ENCODE measurements at regions not wholly inside any gene's neighbourhood (a gene's known extent, or its start where the extent isn't known, plus 50 kb on each side); places are given as distances from the start of the nearest gene placed in this dataset.

GRCh38 chr5:20656262-20656661 lies 668.3 kb upstream of the CDH18 start:
- Histone ChIP-seq H3K9me3 (ENCODE audit: control insufficient read depth, insufficient read depth, low read depth, low read length) (no peaks in the 10 kb centered on the region), H3K27me3 (ENCODE audit: control insufficient read depth, insufficient read depth, low read length) (no peaks in the 10 kb centered on the region), H3K36me3 (ENCODE audit: control insufficient read depth, insufficient read depth, low read length) (no peaks in the 10 kb centered on the region), H3K9ac (ENCODE audit: low read length) (no peak overlapping the region), H3K4me3 (ENCODE audit: low read depth, low read length) (no peak overlapping the region), H3K4me1 (ENCODE audit: control insufficient read depth, insufficient read depth, low read length) (no peaks in the 10 kb centered on the region), H3K27ac (ENCODE audit: low read depth, low read length) (no peak overlapping the region)

DNA sequence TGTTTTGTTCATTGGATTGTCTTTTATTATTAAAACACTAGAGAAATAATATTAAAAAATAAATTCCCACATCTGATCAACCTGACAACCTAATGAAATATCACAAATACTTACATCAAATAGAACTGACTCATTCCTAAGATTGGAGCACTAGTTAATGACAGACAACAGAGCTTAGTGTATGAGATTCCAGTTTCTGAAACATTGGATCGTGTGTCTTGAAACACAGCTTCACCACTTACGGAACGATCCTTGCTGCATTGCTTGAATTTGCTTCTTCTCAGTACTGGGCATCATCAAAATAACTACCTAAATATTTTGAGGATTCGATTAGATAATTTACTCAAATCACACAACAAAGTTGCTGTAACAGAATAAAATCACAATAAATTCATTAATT lies 667.2 kb upstream of the CDH18 start:
- H3K4me3 ChIP-seq (ENCODE audit: low read depth, low read length), result no peak overlapping the region
- no peak overlapping the region for H3K27ac ChIP-seq (ENCODE audit: low read depth, low read length)
- H3K36me3 ChIP-seq (ENCODE audit: control insufficient read depth, insufficient read depth, low read length), result no peaks in the 10 kb centered on the region
- H3K9me3 ChIP-seq (ENCODE audit: control insufficient read depth, insufficient read depth, low read depth, low read length), result no peaks in the 10 kb centered on the region
- no peaks in the 10 kb centered on the region for H3K4me1 ChIP-seq (ENCODE audit: control insufficient read depth, insufficient read depth, low read length)
- H3K9ac ChIP-seq (ENCODE audit: low read length), result no peak overlapping the region
- no peaks in the 10 kb centered on the region for H3K27me3 ChIP-seq (ENCODE audit: control insufficient read depth, insufficient read depth, low read length)

- H3K4me1 ChIP-seq (ENCODE audit: control insufficient read depth, insufficient read depth, low read length), result no peaks in the 10 kb centered on the region
- H3K9ac ChIP-seq (ENCODE audit: low read length), result no peak overlapping the region
- H3K4me3 ChIP-seq (ENCODE audit: low read depth, low read length), result no peak overlapping the region
- no peaks in the 10 kb centered on the region for H3K27me3 ChIP-seq (ENCODE audit: control insufficient read depth, insufficient read depth, low read length)
- no peak overlapping the region for H3K27ac ChIP-seq (ENCODE audit: low read depth, low read length)
- H3K9me3 ChIP-seq (ENCODE audit: control insufficient read depth, insufficient read depth, low read depth, low read length), result no peaks in the 10 kb centered on the region
- H3K36me3 ChIP-seq (ENCODE audit: control insufficient read depth, insufficient read depth, low read length), result no peaks in the 10 kb centered on the region
Observed at GRCh38 chr5:20654746-20655145, 666.7 kb upstream of the CDH18 start.

GRCh38 chr5:20654033-20654432 lies 666.0 kb upstream of the CDH18 start:
- Histone ChIP-seq H3K4me3 (ENCODE audit: low read depth, low read length) (no peak overlapping the region), H3K36me3 (ENCODE audit: control insufficient read depth, insufficient read depth, low read length) (no peaks in the 10 kb centered on the region), H3K4me1 (ENCODE audit: control insufficient read depth, insufficient read depth, low read length) (no peaks in the 10 kb centered on the region), H3K27me3 (ENCODE audit: control insufficient read depth, insufficient read depth, low read length) (no peaks in the 10 kb centered on the region), H3K9me3 (ENCODE audit: control insufficient read depth, insufficient read depth, low read depth, low read length) (no peaks in the 10 kb centered on the region), H3K27ac (ENCODE audit: low read depth, low read length) (no peak overlapping the region), H3K9ac (ENCODE audit: low read length) (no peak overlapping the region)

GRCh38 chr5:20649966-20650365 lies 662.0 kb upstream of the CDH18 start:
- Histone ChIP-seq H3K27ac (ENCODE audit: low read depth, low read length) (no peak overlapping the region), H3K4me3 (ENCODE audit: low read depth, low read length) (no peak overlapping the region), H3K4me1 (ENCODE audit: control insufficient read depth, insufficient read depth, low read length) (peaks cover 13% of the 10 kb centered on the region), H3K9ac (ENCODE audit: low read length) (no peak overlapping the region), H3K9me3 (ENCODE audit: control insufficient read depth, insufficient read depth, low read depth, low read length) (no peaks in the 10 kb centered on the region), H3K27me3 (ENCODE audit: control insufficient read depth, insufficient read depth, low read length) (no peaks in the 10 kb centered on the region), H3K36me3 (ENCODE audit: control insufficient read depth, insufficient read depth, low read length) (no peaks in the 10 kb centered on the region)

DNA sequence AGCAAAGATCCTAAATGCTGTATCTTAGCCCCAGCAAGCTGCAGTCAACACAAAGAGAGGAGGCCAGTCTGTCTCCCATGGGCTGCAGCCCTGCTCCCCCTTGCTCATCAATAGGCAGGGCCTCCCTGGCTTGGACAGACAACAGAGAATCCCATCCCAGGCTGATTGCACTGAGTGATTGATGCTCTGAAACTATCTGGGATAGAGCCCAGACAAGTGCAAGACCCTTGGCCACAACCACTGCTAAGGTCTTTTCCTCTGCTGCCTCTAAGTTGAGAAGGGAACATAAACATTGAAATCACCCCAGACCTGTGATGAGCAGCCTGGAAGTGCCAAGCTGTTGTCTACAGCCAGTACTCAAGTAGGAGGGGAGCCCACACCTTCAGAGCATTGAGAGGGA lies 661.0 kb upstream of the CDH18 start:
- Histone ChIP-seq H3K9ac (ENCODE audit: low read length) (no peak overlapping the region), H3K9me3 (ENCODE audit: control insufficient read depth, insufficient read depth, low read depth, low read length) (no peaks in the 10 kb centered on the region), H3K4me3 (ENCODE audit: low read depth, low read length) (no peak overlapping the region), H3K27me3 (ENCODE audit: control insufficient read depth, insufficient read depth, low read length) (no peaks in the 10 kb centered on the region), H3K4me1 (ENCODE audit: control insufficient read depth, insufficient read depth, low read length) (peaks cover 13% of the 10 kb centered on the region), H3K36me3 (ENCODE audit: control insufficient read depth, insufficient read depth, low read length) (no peaks in the 10 kb centered on the region), H3K27ac (ENCODE audit: low read depth, low read length) (no peak overlapping the region)

DNA sequence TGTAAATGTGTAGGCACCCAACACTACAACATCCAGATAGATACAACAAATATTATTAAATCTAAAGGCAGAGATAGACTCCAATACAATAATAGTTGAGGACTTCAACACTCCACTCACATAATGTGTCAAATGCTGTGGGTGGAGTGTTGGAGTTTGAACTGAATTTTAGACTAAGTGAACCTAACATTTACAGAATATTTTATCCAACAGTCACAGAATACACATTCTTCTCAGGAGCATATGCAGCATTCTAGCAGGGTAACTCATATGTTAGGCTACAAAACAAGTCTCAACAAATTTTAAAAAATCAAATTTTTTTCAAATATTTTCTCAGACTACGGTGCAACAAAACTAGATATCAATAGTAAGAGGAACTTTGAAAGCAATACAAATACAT lies 648.7 kb upstream of the CDH18 start:
- Histone ChIP-seq H3K27ac (ENCODE audit: low read depth, low read length) (no peak overlapping the region), H3K9ac (ENCODE audit: low read length) (no peak overlapping the region), H3K36me3 (ENCODE audit: control insufficient read depth, insufficient read depth, low read length) (no peaks in the 10 kb centered on the region), H3K9me3 (ENCODE audit: control insufficient read depth, insufficient read depth, low read depth, low read length) (no peaks in the 10 kb centered on the region), H3K4me1 (ENCODE audit: control insufficient read depth, insufficient read depth, low read length) (no peaks in the 10 kb centered on the region), H3K4me3 (ENCODE audit: low read depth, low read length) (no peak overlapping the region), H3K27me3 (ENCODE audit: control insufficient read depth, insufficient read depth, low read length) (no peaks in the 10 kb centered on the region)

DNA sequence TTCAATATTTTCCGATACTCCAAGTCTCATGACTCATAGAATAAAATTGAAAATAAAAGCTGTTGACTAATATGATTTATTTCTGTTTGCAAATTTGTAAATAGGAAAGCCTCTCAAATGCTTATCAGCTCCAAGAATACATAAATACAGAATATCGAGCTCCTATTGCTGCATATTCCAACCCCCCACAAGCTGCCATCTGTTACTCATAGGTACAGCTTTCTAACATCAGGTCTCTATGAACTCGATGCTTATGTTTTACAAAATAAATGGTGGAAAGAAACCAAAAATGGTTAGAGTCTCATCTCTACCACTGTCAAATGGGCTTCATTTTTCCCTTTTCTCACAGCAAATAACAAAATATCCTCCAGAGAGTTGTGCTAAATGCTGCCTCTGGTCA lies 631.6 kb upstream of the CDH18 start:
- H3K4me1 ChIP-seq (ENCODE audit: control insufficient read depth, insufficient read depth, low read length), result peaks cover 6% of the 10 kb centered on the region; the same call in 1 of the 2 replicates
- no peaks in the 10 kb centered on the region for H3K36me3 ChIP-seq (ENCODE audit: control insufficient read depth, insufficient read depth, low read length)
- no peaks in the 10 kb centered on the region for H3K9me3 ChIP-seq (ENCODE audit: control insufficient read depth, insufficient read depth, low read depth, low read length)
- no peaks in the 10 kb centered on the region for H3K27me3 ChIP-seq (ENCODE audit: control insufficient read depth, insufficient read depth, low read length)
- no peak overlapping the region for H3K27ac ChIP-seq (ENCODE audit: low read depth, low read length)
- no peak overlapping the region for H3K4me3 ChIP-seq (ENCODE audit: low read depth, low read length)
- H3K9ac ChIP-seq (ENCODE audit: low read length), result no peak overlapping the region

DNA sequence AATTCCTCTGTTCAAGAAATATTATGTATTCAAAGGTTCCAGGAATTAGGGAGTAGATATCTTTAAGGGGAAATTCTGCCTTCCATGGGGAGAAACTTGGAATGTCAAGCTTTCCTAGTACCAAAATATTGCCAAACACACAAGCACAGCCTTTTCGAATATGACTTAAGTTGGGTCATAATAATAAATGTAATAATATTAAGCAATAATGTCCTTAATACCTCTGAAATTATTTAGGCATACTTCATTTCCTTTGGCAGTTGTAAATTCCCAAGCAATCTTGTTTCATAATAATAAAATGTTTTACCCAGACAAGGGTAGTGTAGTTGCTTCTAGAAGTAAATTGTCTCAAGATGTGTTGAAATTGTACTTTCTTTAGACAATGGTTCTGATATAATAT lies 630.3 kb upstream of the CDH18 start:
- Histone ChIP-seq H3K4me1 (ENCODE audit: control insufficient read depth, insufficient read depth, low read length) (peaks cover 6% of the 10 kb centered on the region; the same call in 1 of the 2 replicates), H3K4me3 (ENCODE audit: low read depth, low read length) (no peak overlapping the region), H3K27ac (ENCODE audit: low read depth, low read length) (no peak overlapping the region), H3K9me3 (ENCODE audit: control insufficient read depth, insufficient read depth, low read depth, low read length) (no peaks in the 10 kb centered on the region), H3K9ac (ENCODE audit: low read length) (no peak overlapping the region), H3K27me3 (ENCODE audit: control insufficient read depth, insufficient read depth, low read length) (no peaks in the 10 kb centered on the region), H3K36me3 (ENCODE audit: control insufficient read depth, insufficient read depth, low read length) (no peaks in the 10 kb centered on the region)

- H3K4me3 ChIP-seq (ENCODE audit: low read depth, low read length), result no peak overlapping the region
- no peak overlapping the region for H3K27ac ChIP-seq (ENCODE audit: low read depth, low read length)
- no peaks in the 10 kb centered on the region for H3K9me3 ChIP-seq (ENCODE audit: control insufficient read depth, insufficient read depth, low read depth, low read length)
- H3K9ac ChIP-seq (ENCODE audit: low read length), result no peak overlapping the region
- H3K36me3 ChIP-seq (ENCODE audit: control insufficient read depth, insufficient read depth, low read length), result no peaks in the 10 kb centered on the region
- peaks cover 6% of the 10 kb centered on the region; the same call in 1 of the 2 replicates for H3K4me1 ChIP-seq (ENCODE audit: control insufficient read depth, insufficient read depth, low read length)
- no peaks in the 10 kb centered on the region for H3K27me3 ChIP-seq (ENCODE audit: control insufficient read depth, insufficient read depth, low read length)
Observed at GRCh38 chr5:20617841-20618240, 629.8 kb upstream of the CDH18 start.

DNA sequence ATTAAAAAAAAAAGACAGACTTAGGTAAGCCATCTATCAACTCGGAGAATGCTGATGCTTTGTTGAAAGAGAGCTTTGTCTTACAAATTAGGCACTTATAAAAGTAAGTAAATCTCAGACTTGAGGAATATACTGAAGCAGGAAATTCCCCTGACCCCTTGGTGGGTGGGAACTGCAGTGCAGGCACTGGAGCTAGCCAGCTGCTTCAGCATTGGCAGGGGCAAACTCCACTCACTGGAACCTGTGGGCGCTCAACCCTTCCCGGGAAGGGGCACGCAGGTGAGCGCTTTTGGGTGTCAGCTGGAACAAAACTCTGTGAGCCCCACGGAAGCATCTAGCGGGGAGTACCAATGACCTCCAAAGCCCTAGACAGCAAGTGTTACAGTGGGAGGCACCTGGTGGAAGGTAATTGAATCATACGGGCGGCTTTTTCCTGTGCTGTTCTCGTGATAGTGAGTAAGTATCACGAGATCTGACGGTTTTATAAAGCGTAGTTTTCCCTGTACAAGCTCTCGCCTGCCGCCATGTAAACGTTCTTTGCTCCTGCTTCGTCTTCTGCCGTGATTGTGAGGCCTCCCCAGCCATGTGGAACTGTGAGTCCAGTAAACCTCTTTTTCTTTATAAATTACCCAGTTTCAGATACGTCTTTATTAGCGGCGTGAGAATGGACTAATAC lies 628.0 kb upstream of the CDH18 start:
- Histone ChIP-seq H3K4me3 (ENCODE audit: low read depth, low read length) (no peak overlapping the region), H3K9me3 (ENCODE audit: control insufficient read depth, insufficient read depth, low read depth, low read length) (no peaks in the 10 kb centered on the region), H3K36me3 (ENCODE audit: control insufficient read depth, insufficient read depth, low read length) (no peaks in the 10 kb centered on the region), H3K27ac (ENCODE audit: low read depth, low read length) (no peak overlapping the region), H3K4me1 (ENCODE audit: control insufficient read depth, insufficient read depth, low read length) (peaks cover 6% of the 10 kb centered on the region; the same call in 1 of the 2 replicates), H3K27me3 (ENCODE audit: control insufficient read depth, insufficient read depth, low read length) (no peaks in the 10 kb centered on the region), H3K9ac (ENCODE audit: low read length) (no peak overlapping the region)
